ENCODE measurements at regions not wholly inside any gene's neighbourhood (a gene's known extent, or its start where the extent isn't known, plus 50 kb on each side); places are given as distances from the start of the nearest gene placed in this dataset.

GRCh38 chr20:11721411-11721810 lies 196.3 kb upstream of the BTBD3 start:
- H3K9ac ChIP-seq (ENCODE audit: low read depth, low read length, poor library complexity): no peak overlapping the region
- no peak overlapping the region for H3K23ac ChIP-seq (ENCODE audit: low read depth, low read length, poor library complexity)
- H3K36me3 ChIP-seq (replicated peaks in 1 of 2; ENCODE audit: control insufficient read depth in 2 of 2, insufficient read depth in 2 of 2, low read length in 2 of 2): no peaks in the 10 kb centered on the region
- no peak overlapping the region for H4K91ac ChIP-seq (ENCODE audit: low read depth, low read length, poor library complexity)
- H2AFZ ChIP-seq (ENCODE audit: low read length): no peak overlapping the region
- H2BK12ac ChIP-seq (ENCODE audit: low read length): no peak overlapping the region
- H3K79me1 ChIP-seq (ENCODE audit: low read depth, low read length): no peaks in the 10 kb centered on the region
- H3K27ac ChIP-seq (replicated peaks; ENCODE audit: low read length): no peak overlapping the region
- H2BK15ac ChIP-seq (ENCODE audit: low read length): no peak overlapping the region
- H2BK5ac ChIP-seq (ENCODE audit: low read length): no peak overlapping the region
- no peak overlapping the region for H3K18ac ChIP-seq (ENCODE audit: low read length)
- H3K4me1 ChIP-seq (ENCODE audit: control insufficient read depth in 2 of 2, insufficient read depth in 1 of 2, low read depth in 1 of 2, low read length in 2 of 2): no peaks in the 10 kb centered on the region
- no peaks in the 10 kb centered on the region for H3K9me3 ChIP-seq (replicated peaks in 1 of 2; ENCODE audit: control insufficient read depth in 2 of 2, insufficient read depth in 1 of 2, low read depth in 1 of 2, low read length in 2 of 2)
- WGBS, 2 donors (ENCODE audit: extremely low coverage in 2 of 2, insufficient read length in 2 of 2, insufficient replicate concordance in 1 of 2): no CpG with 5 or more reads among the region's 2 CpGs
- H3K4me3 ChIP-seq (ENCODE audit: low read length in 2 of 2): no peak overlapping the region
- H2AK5ac ChIP-seq (ENCODE audit: low read depth, low read length): no peak overlapping the region
- H3K27me3 ChIP-seq (ENCODE audit: control insufficient read depth in 3 of 3, insufficient read depth in 3 of 3, low read depth in 1 of 3, low read length in 3 of 3): no peaks in the 10 kb centered on the region
- no peak for DNase-seq (ENCODE audit: low spot score)
- H2BK120ac ChIP-seq (ENCODE audit: low read depth, low read length): no peak overlapping the region
- H3K14ac ChIP-seq (ENCODE audit: low read length): no peak overlapping the region
- no peak overlapping the region for H3K4me2 ChIP-seq (ENCODE audit: insufficient read depth, low read length, poor library complexity, severe bottlenecking)
- no peak overlapping the region for H3K4ac ChIP-seq (ENCODE audit: low read length)
- H4K8ac ChIP-seq (ENCODE audit: low read depth, low read length): no peak overlapping the region

GRCh38 chr20:11724097-11724496 lies 193.6 kb upstream of the BTBD3 start:
- Histone ChIP-seq H4K8ac (ENCODE audit: low read depth, low read length) (no peak overlapping the region), H3K4me3 (ENCODE audit: low read length in 2 of 2) (no peak overlapping the region), H4K91ac (ENCODE audit: low read depth, low read length, poor library complexity) (no peak overlapping the region)

GRCh38 chr20:11726026-11726425 lies 191.7 kb upstream of the BTBD3 start:
- Histone ChIP-seq H3K9me3 (replicated peaks in 1 of 2; ENCODE audit: control insufficient read depth in 2 of 2, insufficient read depth in 1 of 2, low read depth in 1 of 2, low read length in 2 of 2) (no peaks in the 10 kb centered on the region), H3K79me1 (ENCODE audit: low read depth, low read length) (no peaks in the 10 kb centered on the region), H3K4me1 (ENCODE audit: control insufficient read depth in 2 of 2, insufficient read depth in 1 of 2, low read depth in 1 of 2, low read length in 2 of 2) (no peaks in the 10 kb centered on the region), H4K91ac (ENCODE audit: low read depth, low read length, poor library complexity) (no peak overlapping the region), H3K9ac (ENCODE audit: low read depth, low read length, poor library complexity) (no peak overlapping the region), H2AK5ac (ENCODE audit: low read depth, low read length) (no peak overlapping the region), H3K18ac (ENCODE audit: low read length) (no peak overlapping the region), H2AFZ (ENCODE audit: low read length) (no peak overlapping the region), H4K8ac (ENCODE audit: low read depth, low read length) (no peak overlapping the region), H2BK120ac (ENCODE audit: low read depth, low read length) (no peak overlapping the region), H3K14ac (ENCODE audit: low read length) (no peak overlapping the region), H2BK5ac (ENCODE audit: low read length) (no peak overlapping the region), H3K23ac (ENCODE audit: low read depth, low read length, poor library complexity) (no peak overlapping the region), H3K36me3 (replicated peaks in 1 of 2; ENCODE audit: control insufficient read depth in 2 of 2, insufficient read depth in 2 of 2, low read length in 2 of 2) (no peaks in the 10 kb centered on the region), H3K4me3 (ENCODE audit: low read length in 2 of 2) (no peak overlapping the region), H3K4me2 (ENCODE audit: insufficient read depth, low read length, poor library complexity, severe bottlenecking) (no peak overlapping the region), H3K27ac (replicated peaks; ENCODE audit: low read length) (no peak overlapping the region), H2BK15ac (ENCODE audit: low read length) (no peak overlapping the region), H3K27me3 (ENCODE audit: control insufficient read depth in 3 of 3, insufficient read depth in 3 of 3, low read depth in 1 of 3, low read length in 3 of 3) (no peaks in the 10 kb centered on the region), H3K4ac (ENCODE audit: low read length) (no peak overlapping the region), H2BK12ac (ENCODE audit: low read length) (no peak overlapping the region)
- WGBS, 2 donors (ENCODE audit: extremely low coverage in 2 of 2, insufficient read length in 2 of 2, insufficient replicate concordance in 1 of 2): no CpG with 5 or more reads among the region's 3 CpGs
- DNase-seq (ENCODE audit: low spot score): no peak

More at GRCh38 chr20:11724097-11724496, 193.6 kb upstream of the BTBD3 start:
- no peak overlapping the region for H3K18ac ChIP-seq (ENCODE audit: low read length)
- no peak overlapping the region for H3K9ac ChIP-seq (ENCODE audit: low read depth, low read length, poor library complexity)
- no peaks in the 10 kb centered on the region for H3K4me1 ChIP-seq (ENCODE audit: control insufficient read depth in 2 of 2, insufficient read depth in 1 of 2, low read depth in 1 of 2, low read length in 2 of 2)
- no peak overlapping the region for H2BK120ac ChIP-seq (ENCODE audit: low read depth, low read length)
- no peak overlapping the region for H2AFZ ChIP-seq (ENCODE audit: low read length)
- H3K27me3 ChIP-seq (ENCODE audit: control insufficient read depth in 3 of 3, insufficient read depth in 3 of 3, low read depth in 1 of 3, low read length in 3 of 3): no peaks in the 10 kb centered on the region
- H3K4me2 ChIP-seq (ENCODE audit: insufficient read depth, low read length, poor library complexity, severe bottlenecking): no peak overlapping the region
- H2BK12ac ChIP-seq (ENCODE audit: low read length): no peak overlapping the region
- H2BK15ac ChIP-seq (ENCODE audit: low read length): no peak overlapping the region
- no peak overlapping the region for H3K27ac ChIP-seq (replicated peaks; ENCODE audit: low read length)
- H3K4ac ChIP-seq (ENCODE audit: low read length): no peak overlapping the region
- H3K14ac ChIP-seq (ENCODE audit: low read length): no peak overlapping the region
- no peak overlapping the region for H2AK5ac ChIP-seq (ENCODE audit: low read depth, low read length)
- WGBS, 2 donors (ENCODE audit: extremely low coverage in 2 of 2, insufficient read length in 2 of 2, insufficient replicate concordance in 1 of 2): no CpG with 5 or more reads among the region's 3 CpGs
- no peaks in the 10 kb centered on the region for H3K36me3 ChIP-seq (replicated peaks in 1 of 2; ENCODE audit: control insufficient read depth in 2 of 2, insufficient read depth in 2 of 2, low read length in 2 of 2)
- H2BK5ac ChIP-seq (ENCODE audit: low read length): no peak overlapping the region
- no peaks in the 10 kb centered on the region for H3K9me3 ChIP-seq (replicated peaks in 1 of 2; ENCODE audit: control insufficient read depth in 2 of 2, insufficient read depth in 1 of 2, low read depth in 1 of 2, low read length in 2 of 2)
- H3K79me1 ChIP-seq (ENCODE audit: low read depth, low read length): no peaks in the 10 kb centered on the region
- no peak overlapping the region for H3K23ac ChIP-seq (ENCODE audit: low read depth, low read length, poor library complexity)
- no peak for DNase-seq (ENCODE audit: low spot score)

GRCh38 chr20:11727708-11728107 lies 190.0 kb upstream of the BTBD3 start:
- H2AK5ac ChIP-seq (ENCODE audit: low read depth, low read length): no peak overlapping the region
- no peak overlapping the region for H3K4ac ChIP-seq (ENCODE audit: low read length)
- no CpG with 5 or more reads among the region's 1 CpG for WGBS, 2 donors (ENCODE audit: extremely low coverage in 2 of 2, insufficient read length in 2 of 2, insufficient replicate concordance in 1 of 2)
- H3K27me3 ChIP-seq (ENCODE audit: control insufficient read depth in 3 of 3, insufficient read depth in 3 of 3, low read depth in 1 of 3, low read length in 3 of 3): no peaks in the 10 kb centered on the region
- H2BK120ac ChIP-seq (ENCODE audit: low read depth, low read length): no peak overlapping the region
- DNase-seq (ENCODE audit: low spot score): no peak
- no peak overlapping the region for H3K18ac ChIP-seq (ENCODE audit: low read length)
- H2BK15ac ChIP-seq (ENCODE audit: low read length): no peak overlapping the region
- no peak overlapping the region for H4K8ac ChIP-seq (ENCODE audit: low read depth, low read length)
- H3K79me1 ChIP-seq (ENCODE audit: low read depth, low read length): no peaks in the 10 kb centered on the region
- H3K27ac ChIP-seq (replicated peaks; ENCODE audit: low read length): no peak overlapping the region
- no peak overlapping the region for H3K23ac ChIP-seq (ENCODE audit: low read depth, low read length, poor library complexity)
- H3K36me3 ChIP-seq (replicated peaks in 1 of 2; ENCODE audit: control insufficient read depth in 2 of 2, insufficient read depth in 2 of 2, low read length in 2 of 2): no peaks in the 10 kb centered on the region
- no peaks in the 10 kb centered on the region for H3K9me3 ChIP-seq (replicated peaks in 1 of 2; ENCODE audit: control insufficient read depth in 2 of 2, insufficient read depth in 1 of 2, low read depth in 1 of 2, low read length in 2 of 2)
- H3K9ac ChIP-seq (ENCODE audit: low read depth, low read length, poor library complexity): no peak overlapping the region
- no peak overlapping the region for H2BK12ac ChIP-seq (ENCODE audit: low read length)
- H3K4me1 ChIP-seq (ENCODE audit: control insufficient read depth in 2 of 2, insufficient read depth in 1 of 2, low read depth in 1 of 2, low read length in 2 of 2): no peaks in the 10 kb centered on the region
- no peak overlapping the region for H3K14ac ChIP-seq (ENCODE audit: low read length)
- H2AFZ ChIP-seq (ENCODE audit: low read length): no peak overlapping the region
- no peak overlapping the region for H2BK5ac ChIP-seq (ENCODE audit: low read length)
- no peak overlapping the region for H4K91ac ChIP-seq (ENCODE audit: low read depth, low read length, poor library complexity)
- H3K4me3 ChIP-seq (ENCODE audit: low read length in 2 of 2): no peak overlapping the region
- H3K4me2 ChIP-seq (ENCODE audit: insufficient read depth, low read length, poor library complexity, severe bottlenecking): no peak overlapping the region

Data from neuronal stem cell (in vitro differentiated cells).